Adrenal gland (tissue), 5 donors: ENCODE measurements at regions not wholly inside any gene's neighbourhood (a gene's known extent, or its start where the extent isn't known, plus 50 kb on each side); places are given as distances from the start of the nearest gene placed in this dataset.

Source experiments
- POLR2A ChIP-seq, 2 donors: fragments of 450-650 bp; IDR thresholded peaks; one replicate each; pipeline ENCODE4 v1.6.1; 2017; ENCODE audit warnings: antibody characterized with exemption in 2 of 2, mild to moderate bottlenecking in 2 of 2, moderate library complexity in 1 of 2
- TF ChIP-seq, protein P1 (sequence below), 6 experiments: fragments of 450-650 bp in 4 of 6; fragments of 200-600 bp in 2 of 6; sonication (generic) in 1 of 6; IDR thresholded peaks; 1 replicate in 5 of 6; 2 replicates in 1 of 6; pipeline versions ENCODE4 v1.5.1 to v1.8.0; 2016 to 2021; ENCODE audit warnings: antibody characterized with exemption in 6 of 6, mild to moderate bottlenecking in 2 of 6, moderate library complexity in 1 of 6
- donor health status: DM: no; HTN: no; CAD: no.

DNA sequence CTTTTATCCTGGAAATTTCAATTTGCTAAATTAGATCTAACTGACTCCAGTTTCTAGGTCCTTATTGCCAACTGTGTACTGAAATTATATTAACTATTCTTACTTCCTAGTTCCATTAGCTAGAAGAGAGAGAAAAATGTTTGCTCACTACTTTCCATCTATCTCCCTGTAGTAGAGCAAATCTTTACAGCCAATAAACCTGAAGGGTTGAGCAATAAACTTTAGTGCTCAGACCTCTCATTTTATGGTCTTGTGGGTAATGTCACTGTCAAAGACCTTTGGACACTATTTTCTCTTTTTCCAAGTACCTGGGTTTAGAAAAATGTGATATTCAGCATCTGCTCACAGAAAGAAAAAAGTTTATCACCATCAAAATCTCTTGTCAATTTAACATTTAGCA, 237.5 kb upstream of the GEMIN8 start:
- TF ChIP-seq, protein P1, sequence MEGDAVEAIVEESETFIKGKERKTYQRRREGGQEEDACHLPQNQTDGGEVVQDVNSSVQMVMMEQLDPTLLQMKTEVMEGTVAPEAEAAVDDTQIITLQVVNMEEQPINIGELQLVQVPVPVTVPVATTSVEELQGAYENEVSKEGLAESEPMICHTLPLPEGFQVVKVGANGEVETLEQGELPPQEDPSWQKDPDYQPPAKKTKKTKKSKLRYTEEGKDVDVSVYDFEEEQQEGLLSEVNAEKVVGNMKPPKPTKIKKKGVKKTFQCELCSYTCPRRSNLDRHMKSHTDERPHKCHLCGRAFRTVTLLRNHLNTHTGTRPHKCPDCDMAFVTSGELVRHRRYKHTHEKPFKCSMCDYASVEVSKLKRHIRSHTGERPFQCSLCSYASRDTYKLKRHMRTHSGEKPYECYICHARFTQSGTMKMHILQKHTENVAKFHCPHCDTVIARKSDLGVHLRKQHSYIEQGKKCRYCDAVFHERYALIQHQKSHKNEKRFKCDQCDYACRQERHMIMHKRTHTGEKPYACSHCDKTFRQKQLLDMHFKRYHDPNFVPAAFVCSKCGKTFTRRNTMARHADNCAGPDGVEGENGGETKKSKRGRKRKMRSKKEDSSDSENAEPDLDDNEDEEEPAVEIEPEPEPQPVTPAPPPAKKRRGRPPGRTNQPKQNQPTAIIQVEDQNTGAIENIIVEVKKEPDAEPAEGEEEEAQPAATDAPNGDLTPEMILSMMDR (IDR thresholded peaks at IDR 0.05), result no peak
- no peak for TF ChIP-seq POLR2A (IDR thresholded peaks at IDR 0.05)
